ENCODE measurements at regions not wholly inside any gene's neighbourhood (a gene's known extent, or its start where the extent isn't known, plus 50 kb on each side); places are given as distances from the start of the nearest gene placed in this dataset.

- ATAC-seq (ENCODE audit: insufficient number of reproducible peaks, low FRiP score, low read depth) (no peak), DNase-seq (ENCODE audit: low spot score) (no peak)
- no peak overlapping the region for H3K27ac ChIP-seq
- H3K4me3 ChIP-seq, result no peak overlapping the region
- H3K27me3 ChIP-seq (replicated peaks; ENCODE audit: insufficient read depth), result no peaks in the 10 kb centered on the region
- no peaks in the 10 kb centered on the region for H3K36me3 ChIP-seq
- TF ChIP-seq, protein P1, sequence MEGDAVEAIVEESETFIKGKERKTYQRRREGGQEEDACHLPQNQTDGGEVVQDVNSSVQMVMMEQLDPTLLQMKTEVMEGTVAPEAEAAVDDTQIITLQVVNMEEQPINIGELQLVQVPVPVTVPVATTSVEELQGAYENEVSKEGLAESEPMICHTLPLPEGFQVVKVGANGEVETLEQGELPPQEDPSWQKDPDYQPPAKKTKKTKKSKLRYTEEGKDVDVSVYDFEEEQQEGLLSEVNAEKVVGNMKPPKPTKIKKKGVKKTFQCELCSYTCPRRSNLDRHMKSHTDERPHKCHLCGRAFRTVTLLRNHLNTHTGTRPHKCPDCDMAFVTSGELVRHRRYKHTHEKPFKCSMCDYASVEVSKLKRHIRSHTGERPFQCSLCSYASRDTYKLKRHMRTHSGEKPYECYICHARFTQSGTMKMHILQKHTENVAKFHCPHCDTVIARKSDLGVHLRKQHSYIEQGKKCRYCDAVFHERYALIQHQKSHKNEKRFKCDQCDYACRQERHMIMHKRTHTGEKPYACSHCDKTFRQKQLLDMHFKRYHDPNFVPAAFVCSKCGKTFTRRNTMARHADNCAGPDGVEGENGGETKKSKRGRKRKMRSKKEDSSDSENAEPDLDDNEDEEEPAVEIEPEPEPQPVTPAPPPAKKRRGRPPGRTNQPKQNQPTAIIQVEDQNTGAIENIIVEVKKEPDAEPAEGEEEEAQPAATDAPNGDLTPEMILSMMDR (IDR thresholded peaks at IDR 0.05), result no peak
- no peaks in the 10 kb centered on the region for H3K9me3 ChIP-seq
- H3K4me1 ChIP-seq (ENCODE audit: control insufficient read depth in 1 of 2, low read depth in 2 of 2), result no peaks in the 10 kb centered on the region
These were observed 873.1 kb upstream of the PHF14 start for GRCh38 chr7:10100572-10100971.

GRCh38 chr7:10101351-10101750, 872.3 kb upstream of the PHF14 start:
- TF ChIP-seq, protein P1 (IDR thresholded peaks at IDR 0.05), result no peak
- Histone ChIP-seq H3K36me3 (no peaks in the 10 kb centered on the region), H3K27ac (no peak overlapping the region)

GRCh38 chr7:10104292-10104691, 869.4 kb upstream of the PHF14 start:
- no peak for ATAC-seq (ENCODE audit: insufficient number of reproducible peaks, low FRiP score, low read depth)
- TF ChIP-seq, protein P1 (IDR thresholded peaks at IDR 0.05), result no peak
- DNase-seq (ENCODE audit: low spot score), result no peak
- Histone ChIP-seq H3K4me3 (no peak overlapping the region), H3K4me1 (ENCODE audit: control insufficient read depth in 1 of 2, low read depth in 2 of 2) (no peaks in the 10 kb centered on the region), H3K27ac (no peak overlapping the region), H3K27me3 (replicated peaks; ENCODE audit: insufficient read depth) (no peaks in the 10 kb centered on the region), H3K36me3 (no peaks in the 10 kb centered on the region), H3K9me3 (no peaks in the 10 kb centered on the region)

More at GRCh38 chr7:10101351-10101750, 872.3 kb upstream of the PHF14 start:
- DNase-seq (ENCODE audit: low spot score) (no peak), ATAC-seq (ENCODE audit: insufficient number of reproducible peaks, low FRiP score, low read depth) (no peak)
- H3K4me3 ChIP-seq, result no peak overlapping the region
- no peaks in the 10 kb centered on the region for H3K27me3 ChIP-seq (replicated peaks; ENCODE audit: insufficient read depth)
- no peaks in the 10 kb centered on the region for H3K4me1 ChIP-seq (ENCODE audit: control insufficient read depth in 1 of 2, low read depth in 2 of 2)
- no peaks in the 10 kb centered on the region for H3K9me3 ChIP-seq

GRCh38 chr7:10106609-10107008, 867.1 kb upstream of the PHF14 start:
- TF ChIP-seq, protein P1 (IDR thresholded peaks at IDR 0.05), result no peak
- Histone ChIP-seq H3K9me3 (no peaks in the 10 kb centered on the region), H3K4me1 (ENCODE audit: control insufficient read depth in 1 of 2, low read depth in 2 of 2) (no peaks in the 10 kb centered on the region), H3K4me3 (no peak overlapping the region), H3K27ac (no peak overlapping the region), H3K27me3 (replicated peaks; ENCODE audit: insufficient read depth) (no peaks in the 10 kb centered on the region), H3K36me3 (no peaks in the 10 kb centered on the region)
- ATAC-seq (ENCODE audit: insufficient number of reproducible peaks, low FRiP score, low read depth) (no peak), DNase-seq (ENCODE audit: low spot score) (no peak)

GRCh38 chr7:10116511-10116910, 857.2 kb upstream of the PHF14 start:
- no peak overlapping the region for H3K4me3 ChIP-seq
- DNase-seq (ENCODE audit: low spot score) (no peak), ATAC-seq (ENCODE audit: insufficient number of reproducible peaks, low FRiP score, low read depth) (no peak)
- TF ChIP-seq, protein P1 (IDR thresholded peaks at IDR 0.05), result no peak
- H3K9me3 ChIP-seq, result no peaks in the 10 kb centered on the region
- no peak overlapping the region for H3K27ac ChIP-seq
- no peaks in the 10 kb centered on the region for H3K27me3 ChIP-seq (replicated peaks; ENCODE audit: insufficient read depth)
- no peaks in the 10 kb centered on the region for H3K36me3 ChIP-seq
- no peaks in the 10 kb centered on the region for H3K4me1 ChIP-seq (ENCODE audit: control insufficient read depth in 1 of 2, low read depth in 2 of 2)

Data from thoracic aorta (tissue), 2 donors.